ENCODE measurements at regions not wholly inside any gene's neighbourhood (a gene's known extent, or its start where the extent isn't known, plus 50 kb on each side); places are given as distances from the start of the nearest gene placed in this dataset.

GRCh38 chr22:22422629-22423112 is 85.9 kb downstream of the ZNF280B start:
- no peak overlapping the region for H4K8ac ChIP-seq (replicated peaks; ENCODE audit: insufficient read length, low read depth, low read length)
- DNase-seq, result peak; percentile 63
- H3K79me2 ChIP-seq (ENCODE audit: insufficient read depth, low read length), result no peaks in the 10 kb centered on the region
- H3K9me3 ChIP-seq (ENCODE audit: control insufficient read depth, low read depth, low read length), result no peaks in the 10 kb centered on the region
- no peak overlapping the region for H2BK12ac ChIP-seq (ENCODE audit: insufficient read length, low read depth, low read length)
- H3K4ac ChIP-seq (ENCODE audit: low read depth, low read length), result no peak overlapping the region
- H3K27ac ChIP-seq (ENCODE audit: insufficient read length, low read depth, low read length), result no peak overlapping the region
- no peaks in the 10 kb centered on the region; a peak in 1 of 5 replicates for H3K9me3 Mint-ChIP-seq
- no peak overlapping the region for H3K27ac Mint-ChIP-seq
- no peaks in the 10 kb centered on the region for H4K20me1 ChIP-seq (ENCODE audit: control insufficient read depth, insufficient read depth, insufficient read length)
- H3K23ac ChIP-seq (ENCODE audit: insufficient read length, low read depth, low read length), result no peak overlapping the region
- no peak overlapping the region for H3K14ac ChIP-seq (ENCODE audit: insufficient read depth, low read length)
- no peaks in the 10 kb centered on the region for H3K4me1 ChIP-seq (ENCODE audit: insufficient read depth, low read length)
- WGBS (ENCODE audit: extremely low coverage, insufficient read length, low lambda C conversion rate), result no CpG with 5 or more reads among the region's 6 CpGs
- H3K79me1 ChIP-seq (ENCODE audit: insufficient read depth, low read depth, low read length, poor library complexity, severe bottlenecking), result no peaks in the 10 kb centered on the region
- H3K23me2 ChIP-seq (ENCODE audit: insufficient read length, low read depth, low read length, poor library complexity, severe bottlenecking), result no peaks in the 10 kb centered on the region
- H3K36me3 Mint-ChIP-seq (ENCODE audit: insufficient read depth in 1 of 3, low read depth in 3 of 3), result no peaks in the 10 kb centered on the region
- no peak overlapping the region for H3T11ph ChIP-seq (ENCODE audit: low read length)
- no peak overlapping the region for H4K5ac ChIP-seq (ENCODE audit: insufficient read length, low read depth, low read length)
- no peak overlapping the region for H3K18ac ChIP-seq (ENCODE audit: insufficient read length, low read depth, low read length)
- no peak overlapping the region for H2BK20ac ChIP-seq (ENCODE audit: low read depth, low read length, poor library complexity, severe bottlenecking)
- no peak overlapping the region for H3K56ac ChIP-seq (ENCODE audit: insufficient read length, low read depth, low read length)
- no peak overlapping the region for H2AK5ac ChIP-seq (ENCODE audit: insufficient read length, low read length)
- H4K91ac ChIP-seq (ENCODE audit: insufficient read length, low read depth, low read length), result no peak overlapping the region
- H3K9ac ChIP-seq (ENCODE audit: extremely low read depth, insufficient read length, low read length), result no peak overlapping the region
- H3K4me3 Mint-ChIP-seq, result no peak overlapping the region
- no peak overlapping the region for H2BK120ac ChIP-seq (ENCODE audit: low read depth, low read length, poor library complexity, severe bottlenecking)
- TF ChIP-seq, protein P1, sequence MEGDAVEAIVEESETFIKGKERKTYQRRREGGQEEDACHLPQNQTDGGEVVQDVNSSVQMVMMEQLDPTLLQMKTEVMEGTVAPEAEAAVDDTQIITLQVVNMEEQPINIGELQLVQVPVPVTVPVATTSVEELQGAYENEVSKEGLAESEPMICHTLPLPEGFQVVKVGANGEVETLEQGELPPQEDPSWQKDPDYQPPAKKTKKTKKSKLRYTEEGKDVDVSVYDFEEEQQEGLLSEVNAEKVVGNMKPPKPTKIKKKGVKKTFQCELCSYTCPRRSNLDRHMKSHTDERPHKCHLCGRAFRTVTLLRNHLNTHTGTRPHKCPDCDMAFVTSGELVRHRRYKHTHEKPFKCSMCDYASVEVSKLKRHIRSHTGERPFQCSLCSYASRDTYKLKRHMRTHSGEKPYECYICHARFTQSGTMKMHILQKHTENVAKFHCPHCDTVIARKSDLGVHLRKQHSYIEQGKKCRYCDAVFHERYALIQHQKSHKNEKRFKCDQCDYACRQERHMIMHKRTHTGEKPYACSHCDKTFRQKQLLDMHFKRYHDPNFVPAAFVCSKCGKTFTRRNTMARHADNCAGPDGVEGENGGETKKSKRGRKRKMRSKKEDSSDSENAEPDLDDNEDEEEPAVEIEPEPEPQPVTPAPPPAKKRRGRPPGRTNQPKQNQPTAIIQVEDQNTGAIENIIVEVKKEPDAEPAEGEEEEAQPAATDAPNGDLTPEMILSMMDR (conservative IDR thresholded peaks at IDR 0.05), result peak; percentile 89
- H3K4me2 ChIP-seq (ENCODE audit: insufficient read depth, insufficient read length, low read length), result no peak overlapping the region
- H2AFZ ChIP-seq (ENCODE audit: low read length), result no peak overlapping the region
- H3K4me1 Mint-ChIP-seq, result peaks cover 10 to 13% of the 10 kb centered on the region in 2 experiments
- H2BK5ac ChIP-seq (ENCODE audit: insufficient read length, low read length), result no peak overlapping the region
- H3K27me3 ChIP-seq (ENCODE audit: insufficient read depth, low read length), result peaks cover 64% of the 10 kb centered on the region
- H2BK15ac ChIP-seq (ENCODE audit: low read depth, low read length), result no peak overlapping the region
- peaks cover 99% of the 10 kb centered on the region for H3K27me3 Mint-ChIP-seq (ENCODE audit: low read depth)
